Activated T-cell treated with anti-CD3 and anti-CD28 coated beads, Interleukin-2, amount 50 U/mL, for 1 hour (primary cell): ENCODE measurements at regions not wholly inside any gene's neighbourhood (a gene's known extent, or its start where the extent isn't known, plus 50 kb on each side); places are given as distances from the start of the nearest gene placed in this dataset.

Experiments
- DNase-seq: peaks from one replicate; pipeline ENCODE4 v3.0.0-alpha.2; 2020

DNA sequence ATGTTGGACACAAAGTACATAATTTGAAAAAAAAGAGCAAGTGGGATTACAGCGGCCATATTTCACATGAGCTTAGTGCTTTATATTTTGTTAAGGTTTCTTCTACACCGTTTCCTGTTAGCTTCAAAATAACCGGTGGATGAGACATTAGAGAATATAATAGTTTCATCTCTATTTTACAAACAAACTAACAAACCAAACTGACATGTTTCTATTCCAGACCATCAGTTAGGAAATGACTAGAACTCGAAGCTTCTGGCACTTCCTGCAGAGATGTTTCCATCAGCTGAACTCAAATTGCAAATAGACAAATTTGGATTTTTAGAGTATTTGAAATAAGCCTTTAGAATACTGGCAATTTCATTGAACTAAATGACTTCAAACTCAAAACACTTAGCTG, 86.5 kb downstream of the MTRR start:
- no peak for DNase-seq

DNA sequence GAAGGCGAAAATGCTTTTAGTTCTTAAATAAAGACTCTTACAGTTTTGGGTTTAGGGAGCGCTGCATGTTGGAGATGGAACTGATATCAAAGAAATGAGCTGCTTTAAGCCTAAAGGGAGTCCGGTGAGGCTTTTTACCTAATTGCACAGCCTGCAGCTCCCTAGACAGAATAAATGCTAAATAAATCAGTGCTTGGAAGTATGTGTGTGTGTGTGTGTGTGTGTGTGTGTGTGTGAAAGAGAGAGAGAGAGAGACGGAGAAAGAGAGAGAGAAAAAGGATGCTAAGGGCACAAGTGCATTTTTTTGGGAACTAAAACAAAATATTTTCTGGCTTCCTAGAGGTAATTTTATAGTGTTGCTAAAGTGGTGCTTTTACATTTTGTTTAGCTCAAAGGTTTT, 88.4 kb downstream of the MTRR start:
- DNase-seq = no peak

DNA sequence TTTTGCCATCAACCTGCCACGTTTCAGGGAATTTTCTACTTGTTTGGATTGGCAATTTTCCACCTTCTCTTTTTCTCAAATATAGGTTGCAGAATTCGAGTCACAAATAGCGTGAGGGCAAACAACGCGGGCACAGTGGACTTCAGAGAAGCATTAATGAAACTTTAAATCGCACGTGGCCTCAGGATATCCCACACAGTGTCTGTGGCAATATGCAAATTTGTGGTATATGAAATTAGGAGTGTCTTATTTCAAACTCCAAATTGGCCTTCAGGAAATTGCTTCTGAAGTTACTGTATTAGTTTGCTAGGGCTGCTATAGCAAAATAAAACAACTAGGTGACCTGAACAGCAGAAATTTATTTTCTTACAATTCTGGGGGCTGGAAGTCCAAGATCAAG, 91.2 kb downstream of the MTRR start:
- no peak for DNase-seq

DNA sequence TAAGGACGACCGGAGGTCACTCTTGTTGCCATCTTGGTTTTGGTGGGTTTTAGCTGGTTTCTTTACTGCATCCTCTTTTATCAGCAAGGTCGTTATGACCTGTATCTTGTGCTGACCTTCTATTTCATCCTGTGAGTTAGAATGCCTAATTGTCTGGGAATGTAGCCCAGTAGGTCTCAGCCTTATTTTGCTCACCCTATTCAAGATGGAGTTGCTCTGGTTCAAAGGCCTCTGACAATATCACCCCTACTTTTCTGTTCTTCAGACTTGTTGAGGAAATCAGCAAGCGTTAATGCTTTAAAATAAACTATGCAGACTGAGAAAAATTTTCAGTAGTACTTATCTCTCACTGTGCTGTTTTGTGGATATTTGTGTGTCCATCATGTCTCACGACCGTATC, 92.6 kb downstream of the MTRR start:
- no peak for DNase-seq

DNA sequence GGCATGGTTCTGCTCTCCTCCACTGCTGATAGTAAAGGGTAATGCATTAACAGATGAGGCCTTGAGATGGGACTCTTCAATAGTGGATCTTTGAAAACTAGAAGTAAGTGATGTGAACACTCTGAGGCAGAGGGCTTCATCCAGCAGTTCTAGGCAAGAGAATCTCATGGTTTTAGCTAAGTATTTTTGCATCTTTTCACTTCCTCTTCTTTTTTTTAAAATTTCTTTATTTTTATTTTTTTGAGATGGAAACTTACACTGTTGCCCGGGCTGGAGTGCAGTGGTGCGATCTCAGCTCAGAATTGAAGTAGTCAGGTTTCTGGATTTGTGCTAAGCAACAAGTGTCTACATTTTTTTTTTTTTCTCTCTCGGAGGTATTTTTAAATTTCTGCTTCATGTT, 101.9 kb downstream of the MTRR start:
- no peak for DNase-seq

DNA sequence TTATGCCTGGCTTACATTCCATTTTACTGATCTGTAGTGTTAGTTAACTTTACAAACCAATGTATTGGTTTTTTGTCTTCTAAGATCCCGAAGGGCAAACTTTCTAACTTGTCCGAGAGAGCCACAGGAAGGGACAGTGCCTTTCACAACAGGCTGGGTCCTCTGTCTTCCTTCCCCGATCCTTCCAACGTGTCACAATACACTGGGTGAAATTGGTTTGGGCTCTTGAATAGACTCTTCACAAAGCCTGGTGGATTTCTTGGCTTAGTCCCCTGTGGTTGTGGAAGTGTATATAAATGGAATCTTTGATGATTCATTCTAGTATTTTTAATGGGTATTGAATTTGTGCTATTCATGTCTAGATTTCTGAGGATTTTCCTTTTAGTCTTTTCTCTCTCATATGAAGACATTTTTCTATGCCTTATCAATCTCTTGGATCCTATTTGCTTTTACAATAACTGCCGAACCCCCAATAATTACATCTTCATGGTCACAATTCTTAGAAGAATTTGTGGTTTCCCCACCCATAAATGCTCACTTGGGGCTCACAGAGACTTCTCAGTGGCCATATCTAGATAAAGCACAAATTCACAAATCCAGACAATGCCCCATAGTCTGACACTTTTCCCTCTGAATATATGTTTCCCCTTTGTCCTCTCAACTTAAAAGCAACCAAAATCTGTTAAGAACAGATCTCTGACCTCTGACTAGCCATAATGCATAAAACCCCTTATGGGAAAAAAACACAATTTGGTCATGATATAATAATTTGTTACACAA, 107.7 kb downstream of the MTRR start:
- no peak for DNase-seq

DNA sequence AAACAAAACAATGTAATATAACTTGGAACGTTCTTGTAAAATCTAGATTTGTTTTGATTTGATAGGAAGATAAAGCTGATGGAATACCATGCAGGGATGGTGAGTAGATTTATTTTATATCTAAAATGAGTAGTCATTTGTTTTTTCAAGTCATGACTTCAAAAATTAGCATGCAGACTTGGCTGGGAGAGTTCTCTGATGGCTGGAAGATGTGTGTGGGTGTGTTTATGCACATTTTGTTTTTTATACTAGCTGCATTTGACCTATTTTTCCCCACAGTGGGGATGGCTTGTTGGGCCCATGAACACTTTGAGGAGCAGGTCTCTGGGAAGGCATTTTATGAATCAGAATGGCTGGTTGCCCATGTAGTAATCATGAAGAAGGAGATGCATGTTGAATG, 109.2 kb downstream of the MTRR start:
- DNase-seq = no peak

DNA sequence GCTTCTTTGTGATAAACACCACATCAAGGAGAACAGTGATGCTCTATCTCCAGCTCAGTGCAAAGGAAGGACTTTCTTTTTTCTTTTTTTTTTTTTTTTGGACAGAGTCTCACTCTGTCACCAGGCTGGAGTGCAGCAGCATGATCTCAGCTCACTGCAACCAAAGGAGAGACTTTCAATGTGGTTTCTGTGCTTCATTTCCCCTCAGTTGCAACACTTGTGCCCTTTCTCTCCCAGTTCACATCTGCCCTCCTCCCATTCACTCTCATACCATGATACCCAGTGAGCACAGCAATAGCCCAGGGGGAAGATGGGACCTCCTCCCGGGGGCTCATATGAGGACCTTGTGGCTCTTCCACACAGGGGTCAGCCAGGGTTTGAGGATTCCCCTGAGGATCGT, 110.0 kb downstream of the MTRR start:
- DNase-seq = no peak

DNA sequence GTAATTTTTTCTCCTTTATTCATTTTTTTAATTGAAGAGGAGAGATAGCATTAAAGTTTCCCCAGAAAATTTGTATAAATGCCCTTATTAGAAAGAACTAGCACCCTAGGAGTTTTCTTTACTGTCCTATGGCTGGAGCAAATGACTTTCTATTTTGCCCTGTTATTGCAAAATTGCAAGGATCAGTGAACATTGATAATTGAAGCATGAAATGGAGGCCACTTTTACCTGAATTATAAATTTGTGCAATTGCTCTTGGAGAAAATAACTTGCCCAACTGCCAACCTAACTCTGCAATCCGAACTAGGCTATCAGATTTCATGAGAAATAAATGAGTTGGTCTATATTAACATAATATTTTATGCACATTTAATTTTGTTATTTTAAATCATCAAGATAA, 111.9 kb downstream of the MTRR start:
- no peak for DNase-seq

DNA sequence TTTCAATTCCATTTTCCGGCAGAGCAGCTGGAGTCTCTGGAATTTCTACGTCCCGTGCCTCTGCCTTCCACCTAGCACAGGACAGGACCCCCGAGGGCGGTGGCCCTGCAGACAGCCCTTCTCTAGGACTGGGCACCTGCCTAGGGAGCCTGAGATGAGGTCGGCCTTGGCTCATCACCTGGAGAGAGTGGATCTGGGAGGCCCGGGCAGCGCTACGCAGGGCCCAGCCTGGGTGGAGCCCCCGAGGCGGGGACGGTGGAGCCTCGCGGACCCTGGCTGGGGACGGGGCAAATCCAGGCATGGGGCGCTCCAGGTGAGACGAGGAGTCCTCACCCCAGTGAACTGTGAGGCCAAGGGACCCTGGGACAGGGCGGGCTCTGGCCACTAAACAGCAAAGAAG, 114.5 kb downstream of the MTRR start:
- DNase-seq = no peak

DNA sequence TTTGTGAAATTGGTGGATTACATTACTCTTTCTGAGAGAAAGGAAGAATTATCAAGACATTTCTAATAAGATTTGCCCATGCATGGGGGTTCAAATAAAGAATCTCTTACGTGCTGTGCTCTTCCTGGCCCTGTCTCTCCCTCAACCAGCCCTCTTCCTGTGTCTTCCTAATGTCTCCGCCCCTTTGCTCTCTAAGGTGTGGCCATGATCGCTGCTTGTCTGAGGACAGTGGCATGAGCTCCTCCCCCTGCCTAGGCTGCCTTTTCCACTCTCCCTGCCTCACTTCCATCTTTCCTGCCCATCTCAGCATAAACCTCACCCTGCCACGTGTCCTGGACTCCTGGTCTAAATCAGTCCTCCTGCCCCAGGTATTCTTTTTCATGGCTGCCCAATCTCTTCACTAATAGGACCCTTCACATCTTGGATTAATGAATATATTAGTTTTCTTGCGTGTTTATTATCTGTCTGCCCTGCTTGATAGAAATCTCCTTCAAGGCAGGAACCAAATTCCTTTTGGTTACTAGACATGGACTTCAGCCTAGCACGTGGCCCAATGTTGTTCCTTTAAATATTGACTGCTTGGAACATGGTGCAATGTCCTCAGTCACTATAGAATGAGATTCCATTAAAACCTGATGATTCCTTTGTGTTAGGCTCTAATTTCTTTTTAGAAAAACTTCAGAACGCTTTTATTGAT, 122.3 kb downstream of the MTRR start:
- DNase-seq = no peak

DNA sequence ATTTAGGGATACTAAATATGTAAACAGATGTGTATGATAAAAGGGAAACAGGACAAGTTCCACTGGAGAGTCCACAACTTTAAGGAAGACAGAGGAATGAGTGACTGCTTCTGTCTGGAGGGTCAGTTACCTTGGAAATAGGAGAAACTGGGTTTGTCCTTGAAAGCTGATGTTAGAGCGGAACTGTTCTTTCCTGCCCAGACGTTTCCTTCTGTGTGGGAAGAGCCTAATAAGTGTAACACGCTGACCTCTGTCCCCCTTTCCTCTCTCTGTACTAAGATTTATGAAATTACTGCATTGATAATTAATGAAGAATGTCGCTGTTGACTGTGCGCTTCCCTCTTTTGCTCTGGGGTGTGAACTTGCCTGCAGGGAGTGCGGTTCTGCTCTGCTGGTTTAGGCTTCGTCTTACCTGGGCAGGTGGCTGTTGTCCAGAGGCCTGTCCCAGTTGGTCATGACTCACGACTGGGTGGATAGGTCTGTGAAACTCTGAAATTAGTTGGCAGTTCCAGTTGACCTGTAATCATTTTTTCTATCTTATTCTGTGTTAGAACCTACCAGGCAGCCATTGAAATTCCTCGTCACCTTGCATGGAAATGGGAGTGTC, 126.8 kb downstream of the MTRR start:
- no peak for DNase-seq

DNA sequence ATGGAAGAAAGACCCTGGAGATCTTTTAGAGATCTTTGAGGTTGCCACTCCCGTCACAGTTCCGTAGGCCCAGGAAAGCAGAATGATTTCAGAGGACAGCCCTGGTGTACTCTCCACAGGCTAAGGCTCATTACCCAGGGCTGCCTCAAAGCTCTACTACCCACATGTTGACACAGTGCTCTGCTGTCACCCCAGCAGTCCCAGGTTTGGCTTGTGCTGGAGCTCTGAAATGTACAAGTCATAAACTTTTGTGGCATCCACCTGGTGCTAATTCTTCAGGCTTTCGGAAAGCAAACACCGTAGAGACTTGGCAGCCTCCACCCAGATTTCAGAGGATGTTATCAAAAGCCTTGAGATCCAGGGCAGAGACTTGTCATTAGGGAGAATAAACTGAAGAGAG, 136.5 kb downstream of the MTRR start:
- DNase-seq = no peak

DNA sequence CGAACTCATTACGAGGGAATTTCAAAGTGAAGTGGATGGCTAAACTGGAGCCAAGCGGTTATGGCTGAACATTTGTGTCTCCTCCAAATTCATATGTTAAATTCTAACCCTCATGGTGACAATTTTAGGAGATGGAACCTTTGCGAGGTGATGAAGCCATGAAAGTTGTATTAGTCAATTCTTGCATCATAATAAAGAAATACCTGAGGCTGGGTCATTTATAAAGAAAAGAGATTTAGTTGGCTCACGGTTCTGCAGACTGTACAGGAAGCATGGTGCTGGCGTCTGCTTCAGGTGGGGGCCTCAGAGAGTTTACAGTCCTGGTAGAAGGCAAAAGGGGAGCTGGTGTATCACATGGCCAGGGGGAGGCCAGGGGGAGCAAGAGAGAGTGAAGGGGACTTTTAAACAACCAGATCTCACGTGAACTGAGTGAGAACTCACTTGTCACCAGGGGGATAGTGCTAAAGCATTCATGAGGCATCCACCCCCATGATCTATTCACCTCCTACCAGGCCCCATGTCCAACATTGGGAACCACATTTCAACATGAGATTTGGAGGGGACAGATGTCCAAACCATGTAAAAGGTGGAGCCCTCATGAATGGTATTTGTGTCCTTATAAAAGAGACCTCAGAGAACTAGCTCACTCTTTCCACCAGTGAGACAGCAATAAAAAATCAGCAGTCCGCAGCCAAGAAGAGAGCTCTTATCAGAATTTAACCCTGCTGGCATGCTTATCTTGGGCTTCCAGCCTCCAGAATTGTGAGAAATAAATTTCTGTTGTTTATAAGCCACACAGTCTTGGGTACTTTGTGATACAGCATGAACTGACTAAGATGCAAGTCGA, 143.4 kb downstream of the MTRR start:
- no peak for DNase-seq

DNA sequence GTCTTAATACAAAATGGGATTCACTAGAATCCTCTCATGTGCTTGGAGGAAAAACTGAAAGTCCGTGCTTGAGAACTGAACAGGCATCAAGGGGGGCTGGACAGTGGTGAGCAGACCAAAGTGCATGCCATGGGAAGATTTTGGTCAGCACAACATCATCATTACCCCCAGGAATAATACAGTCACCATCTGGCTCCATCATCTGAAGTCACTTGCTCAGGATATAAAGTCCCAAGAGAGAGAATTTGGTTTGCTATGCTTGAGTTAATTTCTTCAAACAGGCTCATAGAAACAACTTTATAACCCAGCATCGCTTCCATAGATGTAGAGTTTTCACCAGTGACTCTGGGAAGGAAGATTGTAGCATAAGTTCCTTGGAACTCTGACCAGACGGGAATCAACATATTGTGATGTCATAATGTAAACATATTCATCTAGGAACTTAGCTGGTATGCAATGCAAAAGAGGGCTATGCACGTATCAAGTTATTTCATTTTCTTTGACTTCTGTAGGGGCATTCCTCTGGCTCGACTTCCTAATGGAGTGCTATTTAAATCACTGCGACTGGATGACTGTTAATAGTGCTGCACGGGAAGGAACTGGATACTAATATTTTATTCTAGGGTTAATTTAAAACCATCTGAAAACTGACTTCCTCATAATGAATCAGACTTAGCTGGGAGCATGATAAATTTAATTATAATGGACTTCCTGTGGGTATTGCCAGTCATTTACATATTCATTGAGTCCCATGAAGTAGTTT, 145.2 kb downstream of the MTRR start:
- DNase-seq = no peak

DNA sequence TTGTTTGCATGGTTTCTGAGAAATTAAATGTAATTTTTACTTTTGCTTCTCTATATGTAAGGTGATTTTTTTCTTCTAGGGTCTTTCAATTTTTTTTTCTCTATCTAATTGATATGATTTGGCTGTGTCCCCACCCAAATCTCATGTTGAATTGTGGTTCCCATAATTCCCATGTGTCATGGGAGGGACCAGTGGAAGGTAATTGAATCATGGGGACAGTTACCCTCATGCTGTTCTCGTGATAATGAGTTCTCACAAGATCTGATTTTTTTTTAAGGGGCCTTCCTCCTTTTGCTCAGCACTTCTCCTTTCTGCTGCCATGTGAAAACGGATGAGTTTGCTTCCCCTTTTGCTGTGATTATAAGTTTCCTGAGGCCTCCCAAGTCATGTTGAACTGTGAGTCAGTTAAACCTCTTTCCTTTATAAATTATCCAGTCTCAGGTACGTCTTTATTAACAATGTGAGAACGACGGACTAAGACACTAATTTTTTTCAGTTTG, 150.8 kb downstream of the MTRR start:
- DNase-seq = no peak

DNA sequence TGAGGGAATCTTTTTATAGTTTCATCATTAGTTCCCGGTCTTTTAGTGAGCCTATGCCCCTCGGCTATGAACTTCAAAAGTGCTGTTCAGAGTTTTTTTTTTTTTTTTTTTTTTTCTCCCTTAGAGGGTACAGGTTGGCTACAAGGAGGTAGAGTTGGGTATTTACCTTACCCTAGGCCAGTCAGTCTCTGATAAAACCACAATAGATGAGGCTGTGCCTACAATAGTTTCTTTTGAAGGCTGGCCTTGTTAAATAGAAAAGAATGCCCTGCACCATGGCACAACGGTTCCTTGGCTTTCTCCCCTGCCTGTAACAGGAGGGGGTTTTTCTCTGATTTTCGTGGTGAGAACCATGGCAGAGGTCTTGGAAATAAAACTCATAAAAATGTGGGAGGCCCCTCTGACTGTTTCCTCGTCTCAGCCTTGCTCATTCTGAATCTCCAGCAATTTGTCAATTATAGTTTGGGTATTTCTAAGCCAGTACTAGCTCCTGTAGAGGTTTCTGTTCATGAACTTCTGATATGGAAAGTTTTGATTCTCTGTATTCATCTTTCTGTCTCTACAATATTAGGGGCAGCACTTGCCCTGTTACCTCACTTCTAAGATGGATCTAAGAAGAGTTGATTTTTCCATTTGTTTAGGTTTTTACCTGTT, 152.0 kb downstream of the MTRR start:
- no peak for DNase-seq

DNA sequence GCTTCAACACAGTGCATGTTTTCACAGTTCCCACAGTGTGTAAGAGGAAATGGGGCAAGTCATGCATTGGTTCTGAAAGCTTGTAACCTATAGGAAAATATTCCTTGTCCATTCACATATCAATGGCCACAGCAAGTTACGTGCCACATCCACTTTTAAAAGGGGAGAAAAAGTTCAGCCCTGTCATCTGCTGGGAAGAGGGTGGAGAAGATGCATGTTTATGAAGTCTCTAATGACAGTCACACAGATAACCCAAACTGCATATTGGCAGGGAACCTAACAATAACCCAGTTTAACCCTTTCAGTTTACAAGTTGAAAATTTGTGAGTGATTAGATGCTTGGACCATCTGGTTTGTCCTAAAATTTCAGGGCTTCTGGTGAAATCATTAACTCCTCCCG, 159.3 kb downstream of the MTRR start:
- no peak for DNase-seq

DNA sequence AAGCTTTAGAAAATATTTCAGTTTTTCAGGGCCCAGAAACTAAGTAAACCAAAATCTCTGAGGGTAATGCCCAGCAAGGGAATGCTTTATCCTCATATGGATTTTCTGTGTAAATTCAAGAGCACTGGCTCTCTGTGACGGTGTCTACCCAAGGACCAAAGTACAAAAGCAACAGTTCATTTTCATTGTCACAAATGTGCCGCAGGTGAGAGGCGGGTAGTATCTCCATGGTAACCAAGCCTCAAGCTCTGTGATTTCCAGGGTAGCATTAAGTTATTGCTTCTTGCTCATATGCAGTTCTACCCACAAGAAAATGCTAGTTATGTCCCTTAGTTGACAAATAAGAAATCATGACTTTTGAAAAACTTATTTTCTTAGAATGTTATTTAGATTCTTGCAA, 164.3 kb downstream of the MTRR start:
- no peak for DNase-seq

DNA sequence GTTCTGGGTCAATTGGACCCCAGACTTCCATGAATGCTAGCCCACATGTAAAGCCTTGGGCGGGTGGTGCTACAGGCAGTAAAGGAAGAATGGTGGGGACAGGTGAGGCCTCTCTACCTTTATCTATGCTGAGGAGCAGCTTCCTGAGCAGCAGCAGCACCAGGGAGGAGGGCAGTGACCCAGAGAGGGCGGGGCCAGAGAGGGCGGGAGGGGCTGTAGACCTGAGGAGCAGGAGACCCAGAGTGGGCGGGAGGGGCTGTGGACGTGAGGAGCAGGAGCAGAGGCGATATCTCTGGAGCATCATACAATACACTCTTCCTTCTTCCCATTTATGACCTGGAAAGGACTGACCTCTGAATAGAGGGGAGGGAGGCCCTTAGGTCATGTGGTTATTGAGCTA, 165.9 kb downstream of the MTRR start:
- no peak for DNase-seq

DNA sequence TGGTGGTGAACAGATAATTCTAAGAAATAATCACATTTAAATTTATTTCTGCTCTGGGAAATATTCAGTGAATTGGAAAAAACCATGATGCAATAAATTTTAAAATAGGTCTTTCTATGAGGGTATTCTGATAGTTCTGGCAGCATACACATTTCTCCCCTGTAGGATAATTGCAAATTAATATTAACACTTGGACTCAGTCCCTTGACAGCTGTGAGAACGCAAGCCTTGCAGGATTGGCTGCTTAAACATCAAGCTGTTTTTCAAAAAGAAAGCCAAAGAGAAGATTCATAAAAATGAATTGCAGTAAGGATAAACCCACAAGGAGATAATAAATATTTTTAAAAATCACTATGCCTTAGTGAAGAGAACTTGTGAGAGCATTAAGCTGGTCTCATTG, 180.0 kb downstream of the MTRR start:
- DNase-seq = no peak

DNA sequence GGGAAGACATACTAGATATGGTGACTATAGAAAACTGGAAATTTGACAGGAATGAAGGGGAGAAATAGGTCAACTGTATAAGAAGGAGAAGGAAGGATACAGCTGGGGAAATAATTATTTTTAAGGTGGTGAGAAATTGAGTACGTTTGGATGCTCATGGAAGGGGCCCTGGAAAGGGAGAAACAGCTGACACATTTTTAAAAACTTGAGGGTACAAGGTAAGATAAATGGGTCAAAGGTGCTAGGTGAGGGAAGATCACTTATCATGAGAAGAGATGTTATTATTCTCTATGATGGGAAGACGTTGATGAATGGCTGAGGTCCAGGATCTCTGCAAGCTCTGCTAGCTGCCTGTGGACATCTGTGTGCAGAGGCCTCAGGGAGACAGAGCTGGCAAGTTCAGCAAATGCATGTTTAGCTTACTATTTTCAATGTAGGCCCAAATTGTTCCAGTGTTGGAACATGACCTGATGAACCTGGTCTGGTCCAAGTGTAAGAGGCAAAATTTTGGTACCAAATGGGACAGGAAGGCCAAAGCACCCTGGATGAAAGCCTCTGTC, 181.7 kb downstream of the MTRR start:
- no peak for DNase-seq
